SK-N-SH (cell line): ENCODE measurements at regions not wholly inside any gene's neighbourhood (a gene's known extent, or its start where the extent isn't known, plus 50 kb on each side); places are given as distances from the start of the nearest gene placed in this dataset.

ENCODE experiments used
- CTCF ChIA-PET: fragments of 300-600, 350-600 bp; formaldehyde crosslinking; extraction: SDS; loops from one replicate; lab custom pipeline; 2021; lab: Yijun Ruan, JAX
- POLR2A ChIA-PET: fragments of 350-600 bp; sonication (Branson Sonifier 250); formaldehyde crosslinking; extraction: SDS; loops from one replicate; lab custom pipeline; 2020; ENCODE audit warnings: antibody characterized with exemption, inconsistent platforms; lab: Yijun Ruan, JAX
- DNase-seq: peaks from one replicate; pipeline ENCODE4 v3.0.0; 2012
- H2AFZ ChIP-seq: fragments of 200-600 bp; sonication (generic); 2 replicates; pipeline ENCODE4 v1.8.1; 2016; ENCODE audit warnings: antibody characterized with exemption, mild to moderate bottlenecking, low read depth
- H3F3A ChIP-seq: fragments of 200-600 bp; sonication (generic); replicated peaks from 2 replicates; pipeline ENCODE3; 2016; ENCODE audit warnings: antibody characterized with exemption, mild to moderate bottlenecking; ENCODE audit not compliant: insufficient read depth
- H3K27ac ChIP-seq, 2 experiments: fragments of 200-500 bp in 1 of 2; fragments of 200-600 bp in 1 of 2; sonication (Bioruptor generic) in 1 of 2; sonication (generic), shearing (Covaris generic) in 1 of 2; 2 replicates each; pipeline versions ENCODE4 v1.5.1 to v1.6.1; 2014 to 2016; ENCODE audit warnings: low read depth in 2 of 2, inconsistent platforms in 1 of 2, low read length in 1 of 2, mild to moderate bottlenecking in 1 of 2, mixed read lengths in 1 of 2
- H3K27me3 ChIP-seq: fragments of 200-600 bp; sonication (generic), shearing (Covaris generic); 2 replicates; pipeline ENCODE4 v1.6.1; 2016; ENCODE audit warnings: mixed run types; ENCODE audit not compliant: insufficient read depth
- H3K36me3 ChIP-seq, 2 experiments: fragments of 200-500 bp in 1 of 2; fragments of 200-600 bp in 1 of 2; sonication (Bioruptor generic) in 1 of 2; sonication (generic) in 1 of 2; replicated peaks in 1 of 2; 2 replicates each; pipeline versions ENCODE3 to v1.5.1; 2014 to 2016; ENCODE audit warnings: low read length in 1 of 2, mild to moderate bottlenecking in 1 of 2; ENCODE audit not compliant: insufficient read depth in 2 of 2, control insufficient read depth in 1 of 2
- H3K4me1 ChIP-seq, 2 experiments: fragments of 200-500 bp in 1 of 2; fragments of 200-600 bp in 1 of 2; sonication (Bioruptor generic) in 1 of 2; sonication (generic), shearing (Covaris generic) in 1 of 2; 2 replicates each; pipeline versions ENCODE4 v1.5.1 to v1.6.1; 2014 to 2016; ENCODE audit warnings: low read depth in 1 of 2, low read length in 1 of 2, mixed run types in 1 of 2; ENCODE audit not compliant: insufficient read depth in 2 of 2, control insufficient read depth in 1 of 2
- H3K4me2 ChIP-seq: fragments of 200-600 bp; sonication (generic), shearing (Covaris generic); 2 replicates; pipeline ENCODE4 v1.6.1; 2017; ENCODE audit warnings: mixed run types
- H3K4me3 ChIP-seq, 2 experiments: fragments of 200-500 bp in 1 of 2; fragments of 200-600 bp in 1 of 2; sonication (Bioruptor generic) in 1 of 2; sonication (generic), shearing (Covaris generic) in 1 of 2; 2 replicates each; pipeline versions ENCODE4 v1.5.1 to v1.8.1; 2014 to 2016; ENCODE audit warnings: low read depth in 2 of 2, inconsistent platforms in 1 of 2, low read length in 1 of 2, mild to moderate bottlenecking in 1 of 2, mixed read lengths in 1 of 2, moderate library complexity in 1 of 2
- H3K79me2 ChIP-seq: fragments of 200-600 bp; sonication (generic); 2 replicates; pipeline ENCODE4 v1.8.1; 2017; ENCODE audit warnings: mild to moderate bottlenecking; ENCODE audit not compliant: insufficient read depth
- H3K9ac ChIP-seq: fragments of 200-600 bp; sonication (generic); 2 replicates; pipeline ENCODE4 v1.6.1; 2017; ENCODE audit warnings: mixed run types
- H3K9me2 ChIP-seq: fragments of 200-600 bp; sonication (generic); 2 replicates; pipeline ENCODE4 v1.6.1; 2017; ENCODE audit warnings: mixed run types
- H3K9me3 ChIP-seq: fragments of 200-600 bp; sonication (generic); 2 replicates; pipeline ENCODE4 v1.6.1; 2017; ENCODE audit warnings: mixed run types, mild to moderate bottlenecking, moderate library complexity
- H4K20me1 ChIP-seq: fragments of 200-600 bp; sonication (generic); 2 replicates; pipeline ENCODE4 v1.6.1; 2017; ENCODE audit warnings: mild to moderate bottlenecking, mixed run types; ENCODE audit not compliant: insufficient read depth
- CHD2 ChIP-seq: fragments of 150-350 bp; IDR thresholded peaks from 2 replicates; pipeline ENCODE4 v1.6.1; 2018; ENCODE audit warnings: low read length; ENCODE audit not compliant: partially characterized antibody
- EZH2phosphoT487 ChIP-seq: fragments of 200-600 bp; sonication (generic); IDR thresholded peaks from 2 replicates; pipeline ENCODE4 v1.6.1; 2017; ENCODE audit warnings: low read depth, mixed run types, mild to moderate bottlenecking, antibody characterized with exemption, moderate library complexity, borderline replicate concordance
- FOXJ3 ChIP-seq: sonication (generic); formaldehyde crosslinking; IDR thresholded peaks from 2 replicates; pipeline ENCODE4 v1.5.1; 2020; ENCODE audit warnings: mild to moderate bottlenecking, missing genetic modification reagents
- POLR2AphosphoS5 ChIP-seq: IDR thresholded peaks from 2 replicates; pipeline ENCODE4 v1.6.1; 2012; ENCODE audit warnings: low read depth, low read length
- REST ChIP-seq: IDR thresholded peaks from 2 replicates; pipeline ENCODE4 v1.6.1; 2012; ENCODE audit warnings: mild to moderate bottlenecking, low read depth, low read length, moderate library complexity
- RFX5 ChIP-seq: IDR thresholded peaks from 2 replicates; pipeline ENCODE4 v1.6.1; 2012; ENCODE audit warnings: mild to moderate bottlenecking, improper control_type of control experiment, low read length
- RXRA ChIP-seq: IDR thresholded peaks from 2 replicates; pipeline ENCODE4 v1.4.0; 2012; ENCODE audit warnings: low read depth, mild to moderate bottlenecking, borderline replicate concordance
- SMC3 ChIP-seq: IDR thresholded peaks from 2 replicates; pipeline ENCODE4 v1.6.1; 2012; ENCODE audit warnings: low read depth, low read length, improper control_type of control experiment
- ZBTB33 ChIP-seq: IDR thresholded peaks from 2 replicates; pipeline ENCODE4 v1.4.0; 2012; ENCODE audit warnings: low read depth, borderline replicate concordance
- WGBS: methylation state at CpG from one replicate; pipeline ENCODE4 v1.1.6; 2017; ENCODE audit warnings: low lambda C conversion rate; 5-methylcytosine and 5-hydroxymethylcytosine counted together
- TF ChIP-seq, protein P1 (sequence below): fragments of 200-600 bp; sonication (generic); IDR thresholded peaks from 2 replicates; pipeline ENCODE4 v1.6.1; 2017; ENCODE audit warnings: antibody characterized with exemption, mild to moderate bottlenecking, moderate library complexity
- TF ChIP-seq, protein P2 (sequence below): IDR thresholded peaks from 2 replicates; pipeline ENCODE4 v1.4.0; 2012; ENCODE audit warnings: low read depth

DNA sequence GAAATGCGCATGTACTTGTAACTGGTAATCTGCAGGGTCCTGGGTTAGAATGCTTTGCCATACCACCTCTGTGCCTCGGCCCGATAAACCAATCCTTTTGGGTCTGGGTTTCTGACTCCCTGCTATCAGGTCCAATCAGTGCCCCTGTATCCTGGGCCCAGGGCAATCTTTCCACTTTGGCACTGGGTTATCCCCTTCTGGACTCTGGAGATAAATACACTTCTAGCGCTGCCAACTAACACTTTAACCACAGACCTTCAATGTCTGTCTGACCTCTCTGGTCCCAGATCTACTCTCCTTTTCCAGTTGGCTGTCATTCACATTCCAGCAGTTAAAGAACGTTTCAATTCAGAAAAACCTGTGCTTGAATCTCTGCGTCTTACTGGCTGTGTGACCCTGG is 55.3 kb downstream of the DNAAF9 start (continued):
- TF ChIP-seq, protein P1, sequence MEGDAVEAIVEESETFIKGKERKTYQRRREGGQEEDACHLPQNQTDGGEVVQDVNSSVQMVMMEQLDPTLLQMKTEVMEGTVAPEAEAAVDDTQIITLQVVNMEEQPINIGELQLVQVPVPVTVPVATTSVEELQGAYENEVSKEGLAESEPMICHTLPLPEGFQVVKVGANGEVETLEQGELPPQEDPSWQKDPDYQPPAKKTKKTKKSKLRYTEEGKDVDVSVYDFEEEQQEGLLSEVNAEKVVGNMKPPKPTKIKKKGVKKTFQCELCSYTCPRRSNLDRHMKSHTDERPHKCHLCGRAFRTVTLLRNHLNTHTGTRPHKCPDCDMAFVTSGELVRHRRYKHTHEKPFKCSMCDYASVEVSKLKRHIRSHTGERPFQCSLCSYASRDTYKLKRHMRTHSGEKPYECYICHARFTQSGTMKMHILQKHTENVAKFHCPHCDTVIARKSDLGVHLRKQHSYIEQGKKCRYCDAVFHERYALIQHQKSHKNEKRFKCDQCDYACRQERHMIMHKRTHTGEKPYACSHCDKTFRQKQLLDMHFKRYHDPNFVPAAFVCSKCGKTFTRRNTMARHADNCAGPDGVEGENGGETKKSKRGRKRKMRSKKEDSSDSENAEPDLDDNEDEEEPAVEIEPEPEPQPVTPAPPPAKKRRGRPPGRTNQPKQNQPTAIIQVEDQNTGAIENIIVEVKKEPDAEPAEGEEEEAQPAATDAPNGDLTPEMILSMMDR: no peak
- TF ChIP-seq, protein P2, sequence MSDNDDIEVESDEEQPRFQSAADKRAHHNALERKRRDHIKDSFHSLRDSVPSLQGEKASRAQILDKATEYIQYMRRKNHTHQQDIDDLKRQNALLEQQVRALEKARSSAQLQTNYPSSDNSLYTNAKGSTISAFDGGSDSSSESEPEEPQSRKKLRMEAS: no peak
- TF ChIP-seq RXRA (no peak), CHD2 (no peak)
- TF ChIP-seq, all 33 proteins: peak for 0

DNA sequence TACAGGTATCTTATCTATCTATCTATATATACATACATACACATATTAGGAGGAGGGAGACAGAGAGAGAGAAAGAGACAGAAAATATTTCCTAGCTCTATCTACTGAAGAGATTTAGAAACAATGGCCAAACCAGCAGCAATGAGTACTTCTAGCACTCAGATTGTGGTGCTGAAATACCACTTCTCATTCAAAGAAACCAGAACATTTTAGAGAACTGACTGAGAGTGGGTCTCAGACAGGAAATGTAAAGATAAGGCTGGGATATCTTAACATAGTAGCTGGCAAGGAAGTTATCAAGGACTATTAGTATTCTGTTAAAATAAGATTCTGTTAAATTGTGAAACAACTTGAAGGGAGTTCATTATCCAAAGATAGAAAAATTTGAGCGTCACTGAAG is 57.0 kb downstream of the DNAAF9 start:
- Histone ChIP-seq H3K4me1 (no peaks in the 10 kb centered on the region), H3K4me3 (no peak overlapping the region), H3K9me2 (no peaks in the 10 kb centered on the region), H2AFZ (no peak overlapping the region), H3K36me3 (peaks cover 25 to 36% of the 10 kb centered on the region in 2 experiments), H3K79me2 (no peaks in the 10 kb centered on the region), H3K9ac (no peak overlapping the region), H3K27me3 (no peaks in the 10 kb centered on the region), H3K4me2 (no peak overlapping the region), H4K20me1 (no peaks in the 10 kb centered on the region), H3K27ac (no peak overlapping the region), H3F3A (no peaks in the 10 kb centered on the region), H3K9me3 (no peaks in the 10 kb centered on the region)
- DNase-seq: no peak
- POLR2A ChIA-PET: no interaction called here
- no peak for TF ChIP-seq ZBTB33
- TF ChIP-seq FOXJ3 (CRISPR knock-in tag): no peak
- TF ChIP-seq EZH2phosphoT487: no peak
- TF ChIP-seq, protein P1: no peak
- TF ChIP-seq REST: no peak
- TF ChIP-seq SMC3: no peak
- TF ChIP-seq RFX5: no peak
- TF ChIP-seq POLR2AphosphoS5: no peak
- WGBS: 98% methylated on average over 1 of the region's 1 CpG
- CTCF ChIA-PET: no interaction called here
